ENCODE measurements at regions not wholly inside any gene's neighbourhood (a gene's known extent, or its start where the extent isn't known, plus 50 kb on each side); places are given as distances from the start of the nearest gene placed in this dataset.

- TF ChIP-seq CTCF (conservative IDR thresholded peaks at IDR 0.05 in 1 of 2, IDR thresholded peaks at IDR 0.05 in 1 of 2; ENCODE audit: extremely low read depth in 1 of 2, insufficient read depth in 1 of 2, low read depth in 1 of 2, low read length in 2 of 2), result peak; percentile 23 to 44
- no peak for TF ChIP-seq EZH2 (IDR thresholded peaks at IDR 0.05; ENCODE audit: borderline replicate concordance, low read length)
These were observed 218.1 kb upstream of the DMRTA1 start for GRCh38 chr9:22228542-22228941.
